Nephron (organoid): ENCODE measurements at regions not wholly inside any gene's neighbourhood (a gene's known extent, or its start where the extent isn't known, plus 50 kb on each side); places are given as distances from the start of the nearest gene placed in this dataset.

Experiments
- H3K27ac Mint-ChIP-seq, 3 experiments: 2 replicates each; pipeline ENCODE4 v1.8.0; 2020; ENCODE audit warnings: mixed read lengths in 3 of 3, mild to moderate bottlenecking in 2 of 3, moderate library complexity in 1 of 3
- H3K27me3 Mint-ChIP-seq: 2 replicates; pipeline ENCODE4 v1.8.0; 2021; ENCODE audit warnings: low read depth, mild to moderate bottlenecking, moderate library complexity, mixed read lengths
- H3K36me3 Mint-ChIP-seq: 2 replicates; pipeline ENCODE4 v1.8.0; 2020; ENCODE audit warnings: low read depth, mixed read lengths
- H3K4me1 Mint-ChIP-seq: 2 replicates; pipeline ENCODE4 v1.8.0; 2020; ENCODE audit warnings: mixed read lengths
- H3K4me3 Mint-ChIP-seq, 3 experiments: 2 replicates each; pipeline ENCODE4 v1.8.0; 2020; ENCODE audit warnings: mild to moderate bottlenecking in 3 of 3, mixed read lengths in 3 of 3, moderate library complexity in 2 of 3
- H3K9me3 Mint-ChIP-seq: 2 replicates; pipeline ENCODE4 v1.8.0; 2020; ENCODE audit warnings: mixed read lengths
- TF ChIP-seq, protein P1 (sequence below), 3 experiments: fragments of 200-600 bp; sonication (generic); IDR thresholded peaks; one replicate each; pipeline ENCODE4 v1.5.0; 2021; ENCODE audit warnings: antibody characterized with exemption in 3 of 3; ENCODE audit not compliant: unreplicated experiment in 3 of 3

DNA sequence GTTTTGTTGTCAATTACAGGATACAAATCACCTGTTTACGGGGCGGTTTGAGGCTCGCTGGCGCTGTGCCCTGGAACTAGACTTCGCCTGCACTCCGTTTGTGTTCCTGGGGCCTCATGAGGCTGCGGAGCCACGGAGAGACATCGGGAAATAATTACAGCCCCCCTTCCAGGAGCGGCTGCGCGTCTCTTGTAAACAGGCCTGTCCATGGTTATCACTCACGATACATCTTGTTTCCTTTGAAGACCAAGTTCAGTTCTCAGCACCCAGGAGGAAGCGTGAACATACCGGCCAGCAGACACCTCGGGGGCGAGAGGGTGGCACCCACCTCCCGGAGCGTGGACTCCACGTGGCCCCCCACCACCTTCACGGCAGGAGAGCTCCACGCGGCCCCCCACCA is 297.1 kb upstream of the IRX4 start:
- Mint-ChIP-seq H3K36me3 (no peaks in the 10 kb centered on the region), H3K4me1 (peaks cover 14% of the 10 kb centered on the region), H3K9me3 (no peaks in the 10 kb centered on the region), H3K4me3 (no peak overlapping the region), H3K27ac (no peak overlapping the region), H3K27me3 (peaks cover 50% of the 10 kb centered on the region)
- TF ChIP-seq, protein P1, sequence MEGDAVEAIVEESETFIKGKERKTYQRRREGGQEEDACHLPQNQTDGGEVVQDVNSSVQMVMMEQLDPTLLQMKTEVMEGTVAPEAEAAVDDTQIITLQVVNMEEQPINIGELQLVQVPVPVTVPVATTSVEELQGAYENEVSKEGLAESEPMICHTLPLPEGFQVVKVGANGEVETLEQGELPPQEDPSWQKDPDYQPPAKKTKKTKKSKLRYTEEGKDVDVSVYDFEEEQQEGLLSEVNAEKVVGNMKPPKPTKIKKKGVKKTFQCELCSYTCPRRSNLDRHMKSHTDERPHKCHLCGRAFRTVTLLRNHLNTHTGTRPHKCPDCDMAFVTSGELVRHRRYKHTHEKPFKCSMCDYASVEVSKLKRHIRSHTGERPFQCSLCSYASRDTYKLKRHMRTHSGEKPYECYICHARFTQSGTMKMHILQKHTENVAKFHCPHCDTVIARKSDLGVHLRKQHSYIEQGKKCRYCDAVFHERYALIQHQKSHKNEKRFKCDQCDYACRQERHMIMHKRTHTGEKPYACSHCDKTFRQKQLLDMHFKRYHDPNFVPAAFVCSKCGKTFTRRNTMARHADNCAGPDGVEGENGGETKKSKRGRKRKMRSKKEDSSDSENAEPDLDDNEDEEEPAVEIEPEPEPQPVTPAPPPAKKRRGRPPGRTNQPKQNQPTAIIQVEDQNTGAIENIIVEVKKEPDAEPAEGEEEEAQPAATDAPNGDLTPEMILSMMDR (IDR thresholded peaks at IDR 0.05; ENCODE audit: unreplicated experiment in 3 of 3), result no peak

DNA sequence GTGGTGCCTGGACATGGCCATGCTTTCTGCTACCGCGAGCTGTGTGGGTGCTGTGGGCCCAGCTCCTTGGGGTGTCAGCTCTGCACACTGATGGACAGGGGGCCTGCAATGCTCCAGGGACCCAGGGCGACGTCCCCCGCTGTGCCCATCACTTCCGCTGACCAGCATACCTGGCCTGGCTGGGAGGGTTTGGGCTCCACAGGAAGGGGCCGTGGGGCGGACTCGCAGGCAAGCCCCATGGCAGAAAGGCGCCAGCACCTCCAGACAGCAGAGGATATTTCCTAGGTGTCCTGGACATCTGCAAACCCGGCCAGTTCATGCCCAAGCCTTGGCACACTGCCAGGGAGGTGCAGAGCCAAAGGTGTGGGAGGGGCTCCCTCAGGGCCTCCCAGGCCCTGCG is 295.8 kb upstream of the IRX4 start:
- Mint-ChIP-seq H3K36me3 (no peaks in the 10 kb centered on the region), H3K9me3 (no peaks in the 10 kb centered on the region), H3K27ac (no peak overlapping the region), H3K4me1 (peaks cover 18% of the 10 kb centered on the region), H3K27me3 (peaks cover 51% of the 10 kb centered on the region), H3K4me3 (no peak overlapping the region)
- TF ChIP-seq, protein P1 (IDR thresholded peaks at IDR 0.05; ENCODE audit: unreplicated experiment in 3 of 3), result no peak

DNA sequence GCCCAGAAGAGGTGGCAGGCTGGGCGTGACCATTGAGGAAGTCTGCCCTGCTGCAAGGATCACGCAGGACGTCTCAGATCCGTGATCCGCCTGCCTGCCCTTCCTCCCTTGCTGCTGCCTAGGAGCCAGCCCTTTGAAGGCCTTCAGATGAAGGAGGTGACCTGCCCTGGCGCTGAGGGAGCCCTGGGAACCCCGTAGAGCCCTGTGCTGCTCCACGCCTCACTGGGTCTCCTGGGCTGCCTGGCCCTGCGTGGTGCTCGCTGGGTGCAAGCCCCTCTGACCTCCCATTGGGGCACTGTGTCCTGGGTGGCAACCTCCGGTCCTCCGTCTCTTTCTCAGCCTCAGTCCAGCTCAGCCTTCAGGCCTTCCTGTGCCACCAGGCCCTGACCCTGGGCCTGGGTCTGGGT is 295.3 kb upstream of the IRX4 start:
- Mint-ChIP-seq H3K4me3 (no peak overlapping the region), H3K27me3 (peaks cover 53% of the 10 kb centered on the region), H3K36me3 (no peaks in the 10 kb centered on the region), H3K4me1 (peaks cover 20% of the 10 kb centered on the region), H3K9me3 (no peaks in the 10 kb centered on the region), H3K27ac (no peak overlapping the region)
- TF ChIP-seq, protein P1 (IDR thresholded peaks at IDR 0.05; ENCODE audit: unreplicated experiment in 3 of 3), result no peak

DNA sequence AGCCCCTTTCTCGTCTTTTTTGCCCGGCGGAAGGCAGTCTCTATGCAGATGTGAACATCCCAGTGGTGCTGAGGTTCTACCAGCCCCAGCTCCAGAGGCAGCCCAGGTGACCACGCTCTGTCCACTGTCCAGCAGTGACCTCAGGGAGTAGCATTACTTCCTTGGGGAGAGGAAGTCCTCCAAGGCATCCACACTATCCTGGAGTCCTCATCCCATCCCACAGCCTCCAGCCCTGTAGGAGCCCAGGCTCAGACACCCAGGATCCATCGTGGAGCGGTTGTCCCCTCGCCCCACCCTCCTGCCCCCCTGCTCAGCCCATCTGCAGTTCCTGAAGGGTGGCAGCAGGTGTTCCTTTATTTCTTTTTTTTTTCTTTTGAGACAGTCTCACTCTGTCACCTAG is 294.5 kb upstream of the IRX4 start:
- Mint-ChIP-seq H3K27ac (no peak overlapping the region), H3K9me3 (no peaks in the 10 kb centered on the region), H3K27me3 (peaks cover 61% of the 10 kb centered on the region), H3K4me3 (no peak overlapping the region), H3K36me3 (no peaks in the 10 kb centered on the region), H3K4me1 (peaks cover 27% of the 10 kb centered on the region)
- TF ChIP-seq, protein P1 (IDR thresholded peaks at IDR 0.05; ENCODE audit: unreplicated experiment in 3 of 3), result no peak

DNA sequence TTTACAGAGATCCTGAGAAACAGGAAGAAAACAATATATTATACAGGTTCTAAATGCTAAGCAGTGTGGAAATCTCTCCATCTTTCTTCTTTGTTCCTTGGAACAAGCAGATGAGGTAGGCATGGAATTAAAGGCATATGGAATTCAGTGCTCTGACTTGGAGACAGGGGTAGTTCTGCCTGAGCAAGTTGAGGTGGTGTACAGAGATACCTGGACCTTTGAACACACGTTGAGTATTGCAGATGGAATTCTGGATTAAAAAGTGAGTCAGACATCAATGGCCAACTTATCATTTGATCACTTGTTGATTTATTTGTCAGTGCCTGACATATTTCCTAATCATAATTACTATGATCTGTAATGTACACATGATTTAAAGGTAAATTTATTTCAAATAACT is 293.9 kb upstream of the IRX4 start:
- no peaks in the 10 kb centered on the region for H3K36me3 Mint-ChIP-seq
- peaks cover 68% of the 10 kb centered on the region for H3K27me3 Mint-ChIP-seq
- H3K27ac Mint-ChIP-seq, result no peak overlapping the region
- peaks cover 27% of the 10 kb centered on the region for H3K4me1 Mint-ChIP-seq
- no peaks in the 10 kb centered on the region for H3K9me3 Mint-ChIP-seq
- no peak overlapping the region for H3K4me3 Mint-ChIP-seq
- TF ChIP-seq, protein P1 (IDR thresholded peaks at IDR 0.05; ENCODE audit: unreplicated experiment in 3 of 3), result no peak

DNA sequence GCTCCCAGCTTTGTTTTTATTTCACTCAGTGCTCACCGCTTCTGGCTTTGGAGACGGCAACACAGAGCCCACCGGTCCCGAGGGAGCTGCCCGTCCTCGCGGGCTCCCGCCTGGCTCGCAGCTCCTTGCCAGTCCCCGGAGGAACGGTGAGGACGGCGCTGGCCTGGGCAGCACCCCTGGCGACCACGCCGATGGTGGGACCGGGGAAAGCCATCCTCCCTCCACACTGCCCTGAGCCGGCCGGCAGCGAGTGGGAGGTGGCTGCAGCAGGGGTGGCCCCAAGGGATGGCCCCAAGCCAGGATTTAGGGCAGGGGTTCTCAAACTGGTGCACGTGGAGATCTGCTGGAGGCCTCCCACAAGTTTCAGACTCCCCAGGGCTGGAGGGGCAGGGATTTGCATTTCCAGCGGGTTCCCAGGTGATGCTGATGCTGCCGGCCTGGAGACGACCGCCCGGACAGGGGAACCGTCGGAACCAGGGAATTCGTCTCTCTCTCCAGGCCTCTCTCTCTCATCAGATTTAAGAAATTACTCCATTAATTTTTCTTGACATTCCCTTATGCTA is 293.2 kb upstream of the IRX4 start:
- TF ChIP-seq, protein P1 (IDR thresholded peaks at IDR 0.05; ENCODE audit: unreplicated experiment in 3 of 3), result no peak
- peaks cover 27% of the 10 kb centered on the region for H3K4me1 Mint-ChIP-seq
- H3K4me3 Mint-ChIP-seq, result no peak overlapping the region
- H3K9me3 Mint-ChIP-seq, result no peaks in the 10 kb centered on the region
- H3K27ac Mint-ChIP-seq, result no peak overlapping the region
- H3K27me3 Mint-ChIP-seq, result peaks cover 70% of the 10 kb centered on the region
- no peaks in the 10 kb centered on the region for H3K36me3 Mint-ChIP-seq
